GM18951 (cell line): ENCODE measurements at regions not wholly inside any gene's neighbourhood (a gene's known extent, or its start where the extent isn't known, plus 50 kb on each side); places are given as distances from the start of the nearest gene placed in this dataset.
"Not testable (repeated sequence)": the region's sequence is repeated elsewhere in the genome, so short reads cannot be mapped to it uniquely, and the experiment has no call there.

Experiments
- POLR2A ChIP-seq: IDR thresholded peaks from 4 replicates; pipeline ENCODE4 v1.6.1; 2011; ENCODE audit warnings: mild to moderate bottlenecking; ENCODE audit not compliant: insufficient read length, insufficient read depth; ENCODE audit errors: extremely low read depth
- in situ Hi-C: fragments of 300-500 bp; cut with MboI; formaldehyde crosslinking; loops from one replicate; pipeline ENCODE4 v1.12.0; 2022; ENCODE audit warnings: low sequenced_read_pairs, mixed read lengths, inconsistent platforms; ENCODE audit not compliant: unreplicated experiment

GRCh38 chr4:38325629-38325913 is 338.4 kb upstream of the KLF3 start:
- in situ Hi-C loops: no loop called here
- TF ChIP-seq POLR2A: no peak

GRCh38 chr4:38326499-38326898 is 337.5 kb upstream of the KLF3 start:
- in situ Hi-C loops: no loop called here
- no peak for TF ChIP-seq POLR2A

- no peak for TF ChIP-seq POLR2A
- in situ Hi-C loops: no loop called here
These were observed 336.8 kb upstream of the KLF3 start for GRCh38 chr4:38327174-38327573.

GRCh38 chr4:38328989-38329729 is 334.8 kb upstream of the KLF3 start:
- TF ChIP-seq POLR2A: no peak
- in situ Hi-C loops: no loop called here

- no peak for TF ChIP-seq POLR2A
- in situ Hi-C loops: no loop called here
These were observed 333.7 kb upstream of the KLF3 start for GRCh38 chr4:38330321-38330720.

- no peak for TF ChIP-seq POLR2A
- in situ Hi-C loops: no loop called here
These were observed 333.1 kb upstream of the KLF3 start for GRCh38 chr4:38330936-38331335.

- TF ChIP-seq POLR2A: no peak
- in situ Hi-C loops: no loop called here
These were observed 331.3 kb upstream of the KLF3 start for GRCh38 chr4:38332699-38333098.

- in situ Hi-C loops: no loop called here
These were observed 330.8 kb upstream of the KLF3 start for GRCh38 chr4:38333219-38333618.

GRCh38 chr4:38334791-38335190 is 329.2 kb upstream of the KLF3 start:
- in situ Hi-C loops: no loop called here
- no peak for TF ChIP-seq POLR2A

More at GRCh38 chr4:38333219-38333618, 330.8 kb upstream of the KLF3 start:
- no peak for TF ChIP-seq POLR2A

GRCh38 chr4:38338939-38339338 is 325.1 kb upstream of the KLF3 start:
- in situ Hi-C loops: not testable (repeated sequence)

- in situ Hi-C loops: no loop called here
- TF ChIP-seq POLR2A: no peak
These were observed 320.4 kb upstream of the KLF3 start for GRCh38 chr4:38343608-38344007.

- TF ChIP-seq POLR2A: no peak
- in situ Hi-C loops: no loop called here
These were observed 319.1 kb upstream of the KLF3 start for GRCh38 chr4:38344929-38345328.

- in situ Hi-C loops: no loop called here
- no peak for TF ChIP-seq POLR2A
These were observed 316.7 kb upstream of the KLF3 start for GRCh38 chr4:38347251-38347650.

GRCh38 chr4:38354421-38354820 is 309.6 kb upstream of the KLF3 start:
- TF ChIP-seq POLR2A: no peak
- in situ Hi-C loops: no loop called here

- in situ Hi-C loops: no loop called here
- TF ChIP-seq POLR2A: no peak
These were observed 309.1 kb upstream of the KLF3 start for GRCh38 chr4:38354872-38355271.
